GM13976 (cell line): ENCODE measurements at regions not wholly inside any gene's neighbourhood (a gene's known extent, or its start where the extent isn't known, plus 50 kb on each side); places are given as distances from the start of the nearest gene placed in this dataset.

Experiments
- DNase-seq: peaks from one replicate; pipeline ENCODE4 v3.0.0; 2012; ENCODE audit warnings: low spot score
- in situ Hi-C: fragments of 300-500 bp; cut with MboI; formaldehyde crosslinking; loops from one replicate; pipeline ENCODE4 v1.12.0; 2022; ENCODE audit warnings: low sequenced_read_pairs, mixed read lengths, inconsistent platforms; ENCODE audit not compliant: unreplicated experiment
- TF ChIP-seq, protein P1 (sequence below): IDR thresholded peaks from 2 replicates; pipeline ENCODE4 v1.5.1; 2012; ENCODE audit warnings: borderline replicate concordance, mild to moderate bottlenecking; ENCODE audit not compliant: insufficient read depth; ENCODE audit errors: extremely low read depth, missing control alignments, control extremely low read depth

GRCh38 chr7:49308787-49309186, 384.4 kb downstream of the CDC14C start:
- TF ChIP-seq, protein P1, sequence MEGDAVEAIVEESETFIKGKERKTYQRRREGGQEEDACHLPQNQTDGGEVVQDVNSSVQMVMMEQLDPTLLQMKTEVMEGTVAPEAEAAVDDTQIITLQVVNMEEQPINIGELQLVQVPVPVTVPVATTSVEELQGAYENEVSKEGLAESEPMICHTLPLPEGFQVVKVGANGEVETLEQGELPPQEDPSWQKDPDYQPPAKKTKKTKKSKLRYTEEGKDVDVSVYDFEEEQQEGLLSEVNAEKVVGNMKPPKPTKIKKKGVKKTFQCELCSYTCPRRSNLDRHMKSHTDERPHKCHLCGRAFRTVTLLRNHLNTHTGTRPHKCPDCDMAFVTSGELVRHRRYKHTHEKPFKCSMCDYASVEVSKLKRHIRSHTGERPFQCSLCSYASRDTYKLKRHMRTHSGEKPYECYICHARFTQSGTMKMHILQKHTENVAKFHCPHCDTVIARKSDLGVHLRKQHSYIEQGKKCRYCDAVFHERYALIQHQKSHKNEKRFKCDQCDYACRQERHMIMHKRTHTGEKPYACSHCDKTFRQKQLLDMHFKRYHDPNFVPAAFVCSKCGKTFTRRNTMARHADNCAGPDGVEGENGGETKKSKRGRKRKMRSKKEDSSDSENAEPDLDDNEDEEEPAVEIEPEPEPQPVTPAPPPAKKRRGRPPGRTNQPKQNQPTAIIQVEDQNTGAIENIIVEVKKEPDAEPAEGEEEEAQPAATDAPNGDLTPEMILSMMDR = no peak
- DNase-seq = no peak
- in situ Hi-C loops = no loop called here

DNA sequence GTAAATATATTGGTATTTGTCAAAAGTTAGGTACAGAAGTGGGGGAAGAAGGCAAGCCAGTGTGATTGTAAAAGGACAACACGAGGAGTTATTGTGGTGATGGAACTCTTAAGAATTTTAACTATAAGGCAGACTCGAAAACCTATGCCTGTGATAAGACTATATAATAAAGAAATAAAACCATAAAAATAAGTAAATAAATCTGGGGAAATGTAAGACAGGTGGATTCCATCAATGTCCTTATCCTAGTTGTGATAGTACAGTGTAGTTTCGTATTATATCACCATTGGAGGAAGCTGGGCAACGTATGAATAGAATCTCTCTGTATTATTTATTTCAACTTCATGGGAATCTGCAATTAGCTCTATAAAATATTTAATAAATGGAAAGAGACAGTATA, 395.7 kb downstream of the CDC14C start:
- TF ChIP-seq, protein P1 = no peak
- no peak for DNase-seq
- in situ Hi-C loops = no loop called here

- DNase-seq = no peak
- in situ Hi-C loops = no loop called here
- TF ChIP-seq, protein P1 = no peak
Observed at GRCh38 chr7:49321843-49322242, 397.5 kb downstream of the CDC14C start.

- TF ChIP-seq, protein P1 = no peak
- in situ Hi-C loops = no loop called here
- no peak for DNase-seq
Observed at GRCh38 chr7:49322476-49322875, 398.1 kb downstream of the CDC14C start.

DNA sequence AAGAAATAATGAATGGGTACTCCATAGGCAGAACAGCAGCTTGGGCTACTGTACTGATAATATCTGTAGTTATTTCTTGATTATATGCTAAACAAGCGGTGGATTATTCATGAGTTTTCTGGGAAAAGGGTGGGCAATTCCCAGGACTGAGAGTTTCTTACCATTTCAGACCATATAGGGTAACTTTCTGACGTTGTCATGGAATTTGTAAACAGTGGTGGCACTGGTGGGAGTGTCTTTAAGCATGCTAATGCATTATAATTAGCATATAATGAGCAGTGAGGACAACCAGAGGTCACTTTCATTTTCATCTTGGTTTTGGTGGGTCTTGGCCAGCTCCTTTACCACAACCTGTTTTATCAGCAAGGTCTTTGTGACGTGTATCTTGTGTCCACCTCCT, 399.7 kb downstream of the CDC14C start:
- in situ Hi-C loops = no loop called here
- no peak for DNase-seq
- TF ChIP-seq, protein P1 = no peak

GRCh38 chr7:49324707-49325106, 400.4 kb downstream of the CDC14C start:
- in situ Hi-C loops = no loop called here
- no peak for DNase-seq
- TF ChIP-seq, protein P1 = no peak

DNA sequence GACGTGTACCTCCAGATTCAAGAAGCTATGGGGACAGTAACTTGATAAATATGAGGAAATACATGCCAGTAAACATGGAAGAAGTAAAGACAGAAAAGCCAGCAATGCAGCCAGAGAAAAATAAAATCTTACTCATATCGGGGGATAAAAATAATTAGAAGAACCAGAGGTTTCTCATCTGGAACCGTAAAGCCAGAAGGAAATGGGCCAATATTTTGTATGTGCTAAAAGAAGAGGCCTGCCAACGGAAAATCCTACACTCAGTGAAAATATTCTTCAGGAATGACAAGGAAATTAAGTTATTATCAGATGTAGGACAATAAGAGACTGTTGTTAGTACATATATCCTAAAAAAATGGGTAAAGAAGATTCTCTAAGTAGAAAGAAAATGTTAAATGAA, 401.2 kb downstream of the CDC14C start:
- TF ChIP-seq, protein P1 = no peak
- in situ Hi-C loops = no loop called here
- no peak for DNase-seq
